ENCODE measurements at regions not wholly inside any gene's neighbourhood (a gene's known extent, or its start where the extent isn't known, plus 50 kb on each side); places are given as distances from the start of the nearest gene placed in this dataset.
A peak's percentile ranks its signal among the peaks of the same experiment; 100 is the strongest.
"Not testable (repeated sequence)": the region's sequence is repeated elsewhere in the genome, so short reads cannot be mapped to it uniquely, and the experiment has no call there.

DNA sequence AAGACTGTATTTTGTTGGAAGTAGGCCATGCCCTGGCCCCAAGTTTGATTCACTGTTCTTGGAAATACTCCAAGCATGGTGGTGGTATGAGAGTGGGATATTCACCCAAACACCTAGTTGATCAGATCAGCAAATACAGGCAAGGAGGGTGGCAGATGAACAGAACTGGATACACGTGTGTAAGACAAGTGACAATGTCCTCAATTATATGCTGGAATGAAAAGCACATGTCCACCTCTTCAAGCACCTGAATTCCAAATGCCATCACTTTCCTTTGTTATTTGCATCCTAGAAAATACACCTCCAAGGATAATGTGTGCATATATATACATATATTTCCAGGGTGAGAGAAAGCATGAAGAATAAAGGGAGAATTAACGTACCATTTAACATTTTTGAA is 131.8 kb upstream of the ZEB1 start:
- no peak for DNase-seq (ENCODE audit: low read depth in 2 of 2)

- DNase-seq (ENCODE audit: low read depth in 2 of 2), result no peak
Measured at GRCh38 chr10:31187607-31188210, 131.3 kb upstream of the ZEB1 start.

- no peak for DNase-seq (ENCODE audit: low read depth in 2 of 2)
Measured at GRCh38 chr10:31188792-31189406, 130.1 kb upstream of the ZEB1 start.

- DNase-seq (ENCODE audit: low read depth in 2 of 2), result no peak
Measured at GRCh38 chr10:31190488-31190887, 128.5 kb upstream of the ZEB1 start.

- DNase-seq (ENCODE audit: low read depth in 2 of 2), result no peak
Measured at GRCh38 chr10:31192475-31192874, 126.5 kb upstream of the ZEB1 start.

DNA sequence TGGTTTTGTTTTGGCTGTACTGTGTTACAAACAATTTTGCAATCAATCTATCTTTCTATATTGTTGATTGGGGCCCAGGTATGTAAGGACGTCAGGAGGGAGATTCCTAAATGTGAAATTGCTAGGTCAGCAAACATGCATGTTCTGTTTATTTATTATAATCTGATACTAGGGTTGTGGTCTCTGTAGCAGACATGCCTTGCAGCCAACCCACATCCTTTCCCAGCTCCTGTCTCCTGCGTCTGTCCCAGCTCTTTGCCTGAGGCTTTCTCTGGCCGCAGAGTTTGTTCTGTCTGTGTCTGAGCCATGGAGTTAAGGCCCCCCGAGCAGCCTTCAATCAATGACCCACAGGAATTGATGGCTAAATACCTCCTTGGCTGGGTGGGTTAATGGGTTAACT is 124.0 kb upstream of the ZEB1 start:
- DNase-seq (ENCODE audit: low read depth in 2 of 2), result no peak

- DNase-seq (ENCODE audit: low read depth in 2 of 2), result peak; percentile 24 to 28
Measured at GRCh38 chr10:31197886-31198285, 121.1 kb upstream of the ZEB1 start.

DNA sequence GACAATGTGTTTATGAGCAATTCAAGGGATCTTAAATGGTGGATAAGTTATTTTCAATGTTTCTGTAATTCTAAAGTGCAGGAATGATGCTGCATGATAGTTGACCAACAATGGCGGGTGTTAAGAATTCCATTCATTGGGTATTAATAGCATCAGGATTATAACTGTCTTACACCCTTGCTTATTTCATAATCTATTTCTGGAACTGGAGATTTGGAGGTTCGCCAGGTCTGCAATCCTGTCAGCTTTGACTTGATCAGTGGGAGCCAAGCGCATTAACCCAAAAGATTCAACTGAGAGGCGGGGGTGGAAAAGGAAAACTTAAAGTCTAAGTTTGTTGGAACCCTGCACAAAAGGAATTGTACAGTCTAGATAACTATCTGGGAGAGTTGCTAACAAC is 114.9 kb upstream of the ZEB1 start:
- DNase-seq (ENCODE audit: low read depth in 2 of 2), result peak; percentile 51

DNA sequence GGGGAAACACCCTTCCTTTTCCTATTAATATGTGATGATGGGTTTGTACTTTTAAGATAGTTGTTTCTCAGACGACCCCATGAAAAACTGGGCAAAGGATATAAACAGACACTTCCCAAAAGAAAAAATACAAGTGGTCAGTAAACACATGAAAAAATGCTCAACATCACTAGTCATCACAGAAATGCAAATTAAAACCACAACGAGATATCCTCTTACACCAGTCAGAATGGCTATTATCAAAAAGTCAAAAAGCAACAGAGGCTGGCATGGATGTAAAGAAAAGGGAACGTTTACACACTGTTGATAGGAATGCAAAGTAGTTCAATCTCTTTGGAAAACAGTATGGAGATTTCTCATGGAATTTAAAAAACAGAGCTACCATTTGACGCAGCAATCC is 111.4 kb upstream of the ZEB1 start:
- DNase-seq (ENCODE audit: low read depth in 2 of 2), result no peak

DNA sequence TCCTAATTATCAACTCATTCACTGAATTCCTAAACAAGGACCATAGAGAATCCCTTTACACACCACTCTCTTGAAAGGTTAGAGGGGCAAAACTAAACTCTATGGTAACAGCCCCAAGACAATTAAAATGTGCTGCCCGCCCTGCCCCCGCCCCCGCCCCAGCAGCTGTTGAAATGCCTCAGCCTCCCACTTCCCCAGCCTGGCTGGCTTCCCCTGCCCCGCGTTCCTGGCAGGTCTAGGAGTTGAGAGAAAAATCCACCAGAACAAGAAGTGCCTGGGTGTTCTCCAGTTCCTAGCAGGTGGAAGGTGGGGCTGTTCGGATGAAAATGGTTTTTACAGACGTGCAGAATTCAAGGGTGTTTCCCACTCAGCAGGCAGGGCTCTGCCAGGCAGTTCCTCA is 109.5 kb upstream of the ZEB1 start:
- no peak for DNase-seq (ENCODE audit: low read depth in 2 of 2)

DNA sequence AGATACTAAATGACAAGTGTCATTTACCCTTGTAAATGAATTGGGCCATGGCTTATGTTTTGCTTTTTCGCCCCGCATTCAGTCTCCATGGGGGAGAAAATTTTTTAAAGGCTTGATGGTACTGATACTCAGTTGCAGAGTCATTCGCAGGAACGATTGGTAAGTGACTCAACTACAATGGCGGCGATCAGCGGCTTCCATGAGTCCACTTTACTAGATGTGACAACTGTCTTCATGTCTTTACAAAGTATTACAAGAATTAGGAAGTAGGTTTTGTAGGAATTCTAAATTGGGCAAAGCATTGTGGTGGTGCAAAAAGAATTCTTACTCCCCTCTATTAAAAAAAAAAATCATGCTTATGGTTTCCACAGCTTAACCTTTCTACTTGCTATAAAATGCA is 108.8 kb upstream of the ZEB1 start:
- DNase-seq (ENCODE audit: low read depth in 2 of 2), result no peak

GRCh38 chr10:31213959-31214358 is 105.1 kb upstream of the ZEB1 start:
- DNase-seq (ENCODE audit: low read depth in 2 of 2), result no peak

GRCh38 chr10:31215052-31215451 is 104.0 kb upstream of the ZEB1 start:
- no peak for DNase-seq (ENCODE audit: low read depth in 2 of 2)

DNA sequence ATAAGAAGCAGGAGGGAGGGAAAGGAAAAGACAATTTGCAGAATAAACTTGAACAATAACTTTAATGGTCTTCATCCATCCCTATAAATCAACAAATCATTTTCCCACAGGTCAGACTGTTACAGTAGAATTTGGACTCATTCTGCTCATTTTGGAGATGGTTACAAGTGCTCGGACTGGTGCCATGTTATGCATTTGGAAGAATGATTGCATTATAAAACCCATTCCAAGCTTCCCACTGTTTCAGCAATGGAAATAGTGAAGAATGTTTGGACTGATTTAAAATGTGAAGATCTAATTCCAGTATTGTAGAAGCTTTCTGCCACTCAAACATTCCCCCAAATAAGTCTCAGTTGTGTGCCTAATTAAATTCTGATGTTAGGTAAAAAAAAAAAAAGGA is 99.7 kb upstream of the ZEB1 start:
- no peak for DNase-seq (ENCODE audit: low read depth in 2 of 2)

GRCh38 chr10:31228780-31229179 is 90.2 kb upstream of the ZEB1 start:
- not testable (repeated sequence) for DNase-seq (ENCODE audit: low read depth in 2 of 2)

DNA sequence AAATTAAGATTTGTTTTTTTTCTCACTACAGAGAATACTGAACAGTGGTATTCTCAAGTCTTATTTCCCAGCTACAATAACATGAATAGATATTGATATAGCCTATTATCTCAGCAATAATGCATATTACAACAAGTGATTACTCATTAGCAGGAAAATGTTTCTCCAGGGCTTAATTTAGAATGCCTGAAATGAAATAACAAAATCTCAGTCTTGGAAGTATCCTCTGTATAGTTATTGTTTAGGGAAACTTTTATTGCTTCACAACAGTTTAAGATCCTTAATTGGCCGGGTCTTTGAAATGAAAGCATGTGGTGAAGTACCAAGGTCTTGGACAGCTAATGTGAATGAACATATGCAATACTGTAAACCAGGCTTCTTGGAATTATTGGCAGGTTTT is 79.1 kb upstream of the ZEB1 start:
- no peak for DNase-seq (ENCODE audit: low read depth in 2 of 2)

- peak; percentile 78 to 80 for DNase-seq (ENCODE audit: low read depth in 2 of 2)
Measured at GRCh38 chr10:31242902-31243301, 76.1 kb upstream of the ZEB1 start.

GRCh38 chr10:31251118-31251517 is 67.9 kb upstream of the ZEB1 start:
- not testable (repeated sequence) for DNase-seq (ENCODE audit: low read depth in 2 of 2)

GRCh38 chr10:31253237-31253636 is 65.8 kb upstream of the ZEB1 start:
- no peak for DNase-seq (ENCODE audit: low read depth in 2 of 2)

DNA sequence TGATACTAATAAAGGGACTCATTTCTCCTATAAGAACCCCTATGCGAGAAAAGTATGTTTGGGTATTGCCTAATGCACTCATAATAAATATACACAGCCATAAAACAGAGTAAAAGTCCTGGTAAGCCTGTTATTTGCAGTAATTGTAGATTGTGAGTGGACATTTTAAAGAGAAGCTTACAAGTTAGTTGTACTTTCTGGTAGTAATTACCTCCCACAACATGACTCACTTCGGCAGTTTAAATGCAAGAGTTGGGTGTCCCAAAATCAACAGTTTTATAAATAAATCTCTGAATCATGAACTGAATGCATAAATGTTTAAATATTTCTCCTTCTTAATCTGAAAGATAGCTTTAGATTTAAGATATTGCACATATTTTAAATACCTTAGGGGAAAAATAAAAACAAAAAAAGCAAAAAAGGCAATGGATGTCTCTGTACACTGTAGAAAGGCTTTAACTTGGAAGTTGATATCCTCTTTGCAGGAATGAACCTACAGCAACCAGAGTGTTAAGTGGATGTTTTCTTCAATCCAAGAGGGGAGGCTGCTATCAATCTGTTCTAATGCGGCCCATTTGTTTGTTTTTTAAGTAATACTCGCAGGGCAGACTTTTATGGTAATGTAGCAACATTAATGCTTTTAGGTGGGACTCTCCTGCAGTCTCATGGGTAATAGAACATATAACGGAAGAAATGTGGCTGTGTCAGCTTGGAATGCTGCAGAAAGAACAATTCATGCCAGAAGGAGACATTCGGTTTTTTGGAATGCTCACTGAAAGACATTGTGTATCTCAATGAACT is 57.3 kb upstream of the ZEB1 start:
- peak; percentile 79 to 82 for DNase-seq (ENCODE audit: low read depth in 2 of 2)

DNA sequence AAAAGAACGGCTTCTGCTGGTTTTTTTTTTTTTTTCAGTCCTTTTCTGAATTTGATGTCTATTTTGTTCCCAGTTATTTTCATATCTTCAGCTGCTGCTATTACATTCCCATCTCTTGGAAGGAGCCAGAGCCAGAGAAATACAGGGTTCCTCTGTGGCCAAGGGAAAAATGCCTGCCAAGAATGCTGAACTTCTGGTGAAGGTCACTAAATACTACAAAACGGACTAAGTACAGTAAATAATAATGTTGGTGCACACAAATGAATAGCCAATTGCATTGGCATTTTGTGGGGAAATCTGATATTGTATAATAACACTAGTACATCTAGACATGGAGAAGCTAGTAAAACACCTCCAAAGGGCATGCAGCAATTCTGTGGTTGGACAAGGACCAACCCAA is 56.3 kb upstream of the ZEB1 start:
- DNase-seq (ENCODE audit: low read depth in 2 of 2), result peak in 1 of 2 experiments; percentile 31

DNA sequence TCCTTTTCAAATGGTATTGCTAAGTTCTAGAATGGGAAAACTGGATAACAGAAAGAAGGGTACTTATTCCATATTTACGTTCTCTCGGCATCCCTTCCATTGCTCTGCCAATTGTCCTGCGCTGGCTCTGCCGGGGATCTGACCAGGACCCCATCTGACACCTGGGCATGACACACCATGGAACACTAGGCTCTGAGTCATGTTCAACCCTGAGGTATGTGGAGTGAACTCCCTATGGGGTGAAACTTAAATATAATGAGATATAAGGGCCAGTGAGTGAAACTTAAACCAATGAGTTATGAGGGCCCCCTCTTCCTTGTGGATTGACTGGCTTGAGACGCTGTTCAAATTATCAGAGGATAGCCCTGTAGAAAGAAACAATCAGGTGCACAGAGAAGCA is 55.1 kb upstream of the ZEB1 start:
- no peak for DNase-seq (ENCODE audit: low read depth in 2 of 2)

Data from fibroblast of skin of left biceps (primary cell).